GM19467 (cell line): ENCODE measurements at regions not wholly inside any gene's neighbourhood (a gene's known extent, or its start where the extent isn't known, plus 50 kb on each side); places are given as distances from the start of the nearest gene placed in this dataset.
"Not testable (repeated sequence)": the region's sequence is repeated elsewhere in the genome, so short reads cannot be mapped to it uniquely, and the experiment has no call there.

Experiments used
- ATAC-seq: cut with Tn5 transposase; IDR thresholded peaks from one replicate; pipeline ENCODE4 v1.9.1; 2021; ENCODE audit warnings: mild to moderate bottlenecking, moderate library complexity; ENCODE audit not compliant: unreplicated experiment

GRCh38 chr5:92380069-92380770, 997.1 kb upstream of the ARRDC3 start:
- no peak for ATAC-seq

GRCh38 chr5:92378966-92379611, 996.0 kb upstream of the ARRDC3 start:
- no peak for ATAC-seq

GRCh38 chr5:92374859-92375258, 991.7 kb upstream of the ARRDC3 start:
- no peak for ATAC-seq

GRCh38 chr5:92372766-92373165, 989.6 kb upstream of the ARRDC3 start:
- no peak for ATAC-seq

GRCh38 chr5:92371889-92372235, 988.7 kb upstream of the ARRDC3 start:
- ATAC-seq = no peak

- ATAC-seq = no peak
Observed at GRCh38 chr5:92371171-92371888, 988.2 kb upstream of the ARRDC3 start.

GRCh38 chr5:92370032-92370431, 986.9 kb upstream of the ARRDC3 start:
- ATAC-seq = no peak

GRCh38 chr5:92369587-92369986, 986.5 kb upstream of the ARRDC3 start:
- no peak for ATAC-seq

GRCh38 chr5:92364986-92365550, 982.0 kb upstream of the ARRDC3 start:
- no peak for ATAC-seq

GRCh38 chr5:92353107-92354030, 970.3 kb upstream of the ARRDC3 start:
- no peak for ATAC-seq

GRCh38 chr5:92337772-92338234, 954.7 kb upstream of the ARRDC3 start:
- ATAC-seq = no peak

- no peak for ATAC-seq
Observed at GRCh38 chr5:92332039-92332438, 948.9 kb upstream of the ARRDC3 start.

GRCh38 chr5:92330365-92330764, 947.2 kb upstream of the ARRDC3 start:
- ATAC-seq = no peak

GRCh38 chr5:92329759-92330158, 946.6 kb upstream of the ARRDC3 start:
- no peak for ATAC-seq

GRCh38 chr5:92328584-92329259, 945.6 kb upstream of the ARRDC3 start:
- ATAC-seq = no peak

GRCh38 chr5:92320446-92320845, 937.3 kb upstream of the ARRDC3 start:
- ATAC-seq = no peak

- no peak for ATAC-seq
Observed at GRCh38 chr5:92313385-92313784, 930.3 kb upstream of the ARRDC3 start.

GRCh38 chr5:92309336-92309991, 926.3 kb upstream of the ARRDC3 start:
- ATAC-seq = no peak

- ATAC-seq = no peak
Observed at GRCh38 chr5:92308679-92309078, 925.6 kb upstream of the ARRDC3 start.

- ATAC-seq = not testable (repeated sequence)
Observed at GRCh38 chr5:92302356-92302755, 919.2 kb upstream of the ARRDC3 start.
